ENCODE measurements at regions not wholly inside any gene's neighbourhood (a gene's known extent, or its start where the extent isn't known, plus 50 kb on each side); places are given as distances from the start of the nearest gene placed in this dataset.

DNA sequence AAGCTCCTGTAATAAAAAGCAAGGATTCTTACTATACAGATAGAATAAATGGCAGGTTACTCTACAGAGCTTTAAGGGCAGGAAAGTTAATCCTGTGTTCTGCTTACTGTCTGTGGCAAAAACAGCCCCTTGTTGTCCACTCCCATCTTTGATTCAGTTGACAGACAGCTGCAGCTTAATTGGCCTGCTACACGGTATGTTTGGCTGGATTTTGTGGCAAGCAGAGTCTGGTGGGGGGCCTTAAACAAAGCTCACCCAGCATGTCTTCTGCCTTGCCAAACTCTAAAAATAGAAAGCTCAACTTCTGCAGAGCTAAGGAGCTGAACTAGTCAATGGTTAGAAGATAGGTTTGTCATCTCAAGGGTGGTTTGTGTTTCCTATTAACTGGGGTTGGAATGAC lies 407.2 kb downstream of the HLX start:
- peak; percentile 79 for DNase-seq (ENCODE audit: low read depth)

DNA sequence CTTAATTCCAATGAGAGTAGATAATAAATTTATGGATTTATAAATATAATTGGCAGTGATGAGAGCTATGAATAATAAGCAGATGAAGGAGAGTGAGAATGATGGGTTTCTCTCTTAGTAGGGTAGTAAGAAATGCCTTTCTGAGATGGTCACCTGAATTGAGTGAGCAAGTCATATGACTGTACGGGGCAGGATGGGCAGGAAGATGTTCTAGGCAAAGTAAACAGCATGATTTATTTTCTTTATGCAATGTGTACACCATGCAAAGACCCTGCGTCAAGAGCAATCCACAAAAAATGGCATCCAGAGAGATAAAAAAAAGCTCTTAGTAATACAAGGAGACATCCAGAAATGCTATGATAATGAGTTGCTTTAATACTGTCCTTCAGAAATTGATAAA lies 409.9 kb downstream of the HLX start:
- no peak for DNase-seq (ENCODE audit: low read depth)

DNA sequence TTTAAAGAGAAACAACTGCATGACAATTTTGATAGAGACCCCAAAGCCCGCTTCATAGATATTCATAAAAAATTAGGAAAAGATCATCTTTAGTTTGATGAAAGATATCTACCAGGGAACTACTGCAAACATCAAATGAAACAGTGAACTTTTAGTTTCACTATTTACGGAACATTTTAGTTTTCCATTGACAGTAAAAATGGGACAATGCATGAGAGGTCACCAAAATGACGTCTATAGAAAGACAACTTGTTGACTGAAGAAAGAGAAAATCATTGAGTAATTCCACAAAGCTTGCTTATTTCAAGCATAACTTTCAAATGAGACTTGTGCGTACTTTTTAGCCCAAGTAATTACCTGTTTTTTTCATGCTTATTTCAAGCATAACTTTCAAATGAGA lies 411.4 kb downstream of the HLX start:
- DNase-seq (ENCODE audit: low read depth), result no peak

DNA sequence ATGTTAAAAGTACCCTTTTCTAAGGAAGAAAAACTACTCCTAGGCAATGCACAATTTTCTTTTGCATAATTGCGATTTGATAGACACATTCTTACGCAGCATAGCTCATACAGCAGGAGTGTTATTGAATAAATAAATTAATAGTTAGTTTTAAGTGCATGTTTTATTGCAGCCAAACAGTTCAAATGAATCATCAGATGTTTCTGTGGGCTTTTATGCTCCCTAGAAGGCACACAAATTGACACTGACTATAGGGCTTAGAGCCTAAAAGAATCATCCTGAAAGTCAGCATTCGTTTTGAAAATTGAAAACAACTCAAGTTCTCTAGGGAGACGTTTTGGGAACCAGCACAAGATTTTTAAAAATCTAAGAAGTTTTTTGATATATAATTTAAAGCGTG lies 411.9 kb downstream of the HLX start:
- DNase-seq (ENCODE audit: low read depth), result no peak

DNA sequence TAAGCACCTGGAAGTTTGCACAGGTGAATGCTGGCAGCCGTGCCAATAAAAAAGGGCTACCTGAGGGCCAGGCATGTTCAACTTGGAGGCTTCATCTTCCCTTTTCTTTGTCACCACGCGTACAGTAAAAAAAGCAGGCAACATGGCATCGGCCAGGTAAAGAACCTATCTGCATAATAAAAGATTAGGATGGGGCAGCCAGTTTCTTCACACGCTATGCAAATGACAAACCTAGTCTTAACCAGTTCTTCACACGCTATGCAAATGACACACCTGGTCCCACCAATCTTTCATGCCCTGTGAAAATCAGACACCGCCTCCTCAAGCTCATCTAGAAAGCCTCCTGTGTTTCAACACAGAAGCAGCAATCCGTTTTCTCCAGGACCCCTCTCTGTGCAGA lies 413.4 kb downstream of the HLX start:
- no peak for DNase-seq (ENCODE audit: low read depth)

DNA sequence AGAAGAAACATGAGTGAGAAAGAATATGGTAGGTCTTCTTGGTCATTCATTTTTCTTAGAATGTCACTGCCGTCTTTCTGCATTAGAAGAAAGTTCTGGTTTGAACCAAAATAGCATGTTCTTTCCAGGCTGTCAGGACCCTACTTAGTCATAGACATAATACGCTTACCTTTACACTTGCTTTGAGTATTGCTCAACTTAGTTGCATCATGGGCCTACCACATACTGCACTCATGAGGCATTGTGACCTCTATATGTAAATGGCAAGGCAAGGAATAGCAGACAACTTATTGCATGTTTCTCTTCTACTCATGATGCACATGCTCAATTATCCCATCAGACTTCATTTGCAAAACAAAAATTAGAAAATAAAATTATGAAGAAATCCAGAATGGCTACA lies 415.0 kb downstream of the HLX start:
- no peak for DNase-seq (ENCODE audit: low read depth)

DNA sequence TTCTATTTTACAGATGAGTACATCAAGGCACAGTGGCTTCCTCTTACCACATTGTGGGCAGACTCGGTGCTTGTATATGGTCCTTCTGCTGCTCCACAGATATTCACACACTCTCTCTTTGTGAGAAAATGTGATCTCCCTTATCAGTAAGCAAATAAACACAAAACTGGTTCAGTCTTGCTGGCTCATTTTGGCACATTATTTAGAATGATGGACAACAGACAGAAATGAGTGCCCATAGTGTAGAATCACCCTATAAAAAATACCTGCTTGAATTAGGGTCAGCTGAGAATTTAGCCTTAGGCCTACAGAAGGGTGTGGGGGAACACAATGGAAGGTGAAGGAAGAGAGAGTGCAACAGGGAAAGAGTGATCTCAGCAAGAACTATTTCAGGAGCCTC lies 423.1 kb downstream of the HLX start:
- no peak for DNase-seq (ENCODE audit: low read depth)

DNA sequence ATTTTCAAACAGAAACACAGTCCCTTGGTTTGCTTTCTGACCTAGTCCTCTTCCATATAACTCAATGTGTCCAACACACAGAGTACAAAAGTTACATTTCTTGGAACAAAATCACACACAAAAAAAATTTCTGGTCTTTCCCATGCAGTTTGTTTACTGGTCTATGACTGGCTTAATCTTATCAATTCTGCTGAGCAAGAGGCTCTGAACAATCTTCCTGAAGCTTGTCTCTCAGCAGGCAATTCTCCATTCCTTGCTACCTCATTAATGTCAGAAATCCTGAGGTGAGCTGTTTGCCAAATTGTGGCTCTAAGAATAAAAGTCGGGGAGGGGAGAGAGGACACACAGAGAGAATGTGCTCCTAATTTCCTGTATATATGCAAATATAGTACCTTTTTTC lies 423.6 kb downstream of the HLX start:
- DNase-seq (ENCODE audit: low read depth), result no peak

DNA sequence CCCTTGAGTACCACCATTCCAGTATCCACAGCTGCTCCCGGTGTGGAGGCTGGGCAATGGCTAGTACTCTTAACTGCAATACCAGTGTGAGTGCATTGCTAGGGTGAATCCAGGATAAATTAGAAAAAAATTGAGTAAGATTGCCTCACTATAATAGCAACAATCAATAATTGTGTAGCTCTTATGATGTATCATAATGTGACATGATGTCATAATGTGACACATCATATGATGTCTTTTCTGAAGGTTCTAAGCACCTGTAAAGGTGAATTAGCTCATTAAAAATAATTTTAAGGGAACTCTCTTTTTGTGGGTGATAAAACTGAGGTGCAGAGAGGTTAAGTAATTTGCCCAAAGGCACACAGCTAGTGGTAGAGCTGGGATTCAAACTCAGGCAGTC lies 424.4 kb downstream of the HLX start:
- no peak for DNase-seq (ENCODE audit: low read depth)

DNA sequence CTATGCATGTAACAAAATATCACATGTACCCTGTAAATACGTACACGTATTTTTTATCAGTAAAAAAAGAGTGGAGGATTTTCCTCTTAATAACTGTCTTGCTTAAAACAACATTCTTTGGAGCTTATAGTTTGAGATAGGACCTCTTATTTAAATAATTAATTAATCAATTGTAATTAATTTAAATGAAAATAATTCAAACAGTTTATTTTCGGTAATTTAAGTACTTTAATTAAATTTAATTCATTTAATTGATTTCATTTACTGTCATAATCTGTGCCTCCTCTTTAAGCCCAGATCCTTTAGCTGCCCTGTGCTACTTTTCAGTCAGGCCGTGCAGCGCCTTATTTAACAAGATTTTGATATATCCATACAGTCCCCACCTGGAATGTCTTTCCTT lies 427.0 kb downstream of the HLX start:
- DNase-seq (ENCODE audit: low read depth), result no peak

DNA sequence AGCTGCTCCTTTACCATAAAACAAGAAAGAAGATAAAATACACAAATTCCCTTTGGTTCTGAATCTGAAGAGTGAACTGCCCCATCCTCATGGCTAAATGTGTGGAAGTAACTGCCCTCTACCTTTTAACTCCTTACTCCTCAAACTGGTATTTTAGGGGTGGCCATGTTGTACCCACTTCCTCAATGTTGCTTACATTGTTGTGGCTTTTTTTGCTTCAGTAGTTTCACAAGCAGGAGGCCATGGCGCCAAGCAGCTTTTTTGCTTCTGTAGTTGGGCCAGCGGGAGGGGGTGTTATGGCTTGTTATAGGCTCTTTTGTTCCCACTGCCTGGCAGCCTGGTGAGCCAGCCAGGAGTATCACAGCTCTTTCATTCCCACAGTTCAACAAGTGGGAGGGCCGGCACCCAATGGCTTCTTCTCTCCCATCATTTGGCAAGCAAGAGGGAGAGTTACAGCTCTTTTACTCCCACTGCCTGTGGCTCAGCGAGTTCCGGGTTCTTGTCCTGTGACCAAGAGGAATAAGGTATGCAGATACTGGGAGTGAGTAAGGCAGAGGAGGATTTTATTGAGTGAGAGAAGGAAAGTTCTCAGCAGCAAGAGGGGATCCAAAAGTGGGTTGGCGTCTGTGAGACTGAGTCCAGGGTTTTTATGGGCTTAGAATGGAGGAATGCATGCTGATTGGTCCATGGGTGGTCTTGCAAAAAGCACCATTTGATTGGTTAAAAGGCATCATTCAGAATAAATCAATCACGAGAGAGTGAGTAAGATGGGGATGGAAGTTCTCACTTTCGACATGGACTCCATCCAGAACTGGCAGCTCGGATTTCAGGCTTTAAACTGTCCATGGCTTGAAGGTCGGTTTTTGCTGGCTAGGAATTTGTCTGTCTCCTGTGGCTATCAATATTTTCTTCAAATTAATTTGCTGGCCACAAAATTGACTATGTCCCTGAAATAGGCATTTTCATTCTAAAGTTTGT lies 429.6 kb downstream of the HLX start:
- DNase-seq (ENCODE audit: low read depth), result no peak

DNA sequence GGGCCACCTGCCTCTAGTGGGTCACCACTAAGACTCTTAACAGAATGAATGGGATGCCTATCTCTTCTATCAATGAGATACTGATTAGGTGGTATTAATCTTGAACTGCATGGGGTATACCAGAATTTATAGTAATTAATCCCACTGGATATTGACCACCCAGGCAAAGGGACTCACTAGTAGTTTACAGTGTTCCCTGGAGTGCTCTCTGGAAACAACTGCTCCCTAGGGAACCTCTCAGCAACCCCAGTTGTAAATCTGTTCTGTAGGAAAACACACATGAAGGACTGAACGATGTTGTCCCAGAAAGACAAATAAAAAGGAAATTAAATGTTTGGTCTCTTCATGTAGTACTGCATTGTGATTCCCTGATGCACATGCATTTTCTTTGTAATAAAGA lies 430.5 kb downstream of the HLX start:
- DNase-seq (ENCODE audit: low read depth), result peak; percentile 17

DNA sequence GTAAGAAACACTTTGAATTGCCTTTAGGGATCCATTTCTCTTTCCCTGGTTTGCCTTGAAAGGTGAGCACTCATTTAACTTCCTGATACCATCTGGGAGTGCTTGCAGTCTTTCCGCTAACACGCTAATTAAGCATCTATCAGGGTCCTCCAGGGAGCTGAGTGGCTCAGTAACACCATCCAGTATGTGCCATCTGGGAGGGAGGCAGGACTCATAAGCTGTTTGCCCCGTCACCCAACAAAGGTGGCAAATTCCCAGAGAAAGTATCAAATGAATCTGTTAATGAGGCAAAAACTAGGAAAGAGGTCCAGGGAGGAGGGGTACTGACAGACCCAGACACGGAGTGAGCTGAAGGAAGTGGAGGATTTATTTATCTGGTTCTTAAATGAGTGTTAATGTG lies 430.9 kb downstream of the HLX start:
- DNase-seq (ENCODE audit: low read depth), result no peak

DNA sequence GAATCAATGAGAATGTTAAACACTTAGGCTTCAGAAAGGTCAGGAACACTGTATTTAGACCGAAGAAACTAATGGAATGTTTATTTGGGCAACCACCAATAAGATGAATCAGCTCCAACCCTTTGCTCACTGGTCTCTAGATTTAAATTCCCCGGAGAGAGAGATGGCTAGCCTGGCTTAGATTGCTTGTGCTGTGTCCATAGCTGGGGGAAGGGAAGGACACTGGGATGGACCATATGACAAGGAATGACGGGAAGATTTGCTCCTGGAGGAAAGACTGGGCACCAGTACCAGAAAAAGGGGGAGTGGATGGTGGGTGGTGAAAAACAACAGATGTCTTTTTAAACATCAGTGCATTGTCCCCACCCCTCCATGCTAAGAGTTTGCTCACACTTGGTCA lies 426.6 kb downstream of the DUSP10 start:
- peak; percentile 64 for DNase-seq (ENCODE audit: low read depth)

DNA sequence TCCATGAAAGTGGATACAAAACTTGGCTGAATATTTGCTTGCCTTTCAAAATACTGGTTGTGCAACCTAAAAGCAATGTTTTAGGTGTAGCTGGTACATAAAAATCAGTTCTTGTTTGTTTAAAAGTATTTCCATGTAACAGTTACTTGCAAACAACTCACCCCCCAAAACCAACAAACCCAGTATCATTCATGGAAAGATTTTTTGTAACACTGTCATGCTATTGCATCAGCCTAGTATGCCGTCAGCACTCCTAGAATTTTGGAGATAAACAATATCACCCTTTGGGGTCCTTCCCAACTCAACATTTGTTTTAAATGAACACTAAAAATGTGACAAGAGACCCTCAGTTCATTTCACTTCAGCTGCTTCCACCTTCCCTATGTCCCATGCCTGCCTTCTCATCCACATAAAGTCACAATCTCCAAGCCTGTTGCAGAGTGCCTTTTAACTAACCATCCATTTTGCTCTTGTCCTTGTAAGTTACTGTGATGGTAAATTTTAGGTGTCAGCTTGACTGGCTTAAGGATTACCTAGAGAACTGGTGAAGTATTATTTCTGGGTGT lies 425.3 kb downstream of the DUSP10 start:
- DNase-seq (ENCODE audit: low read depth), result peak; percentile 24

DNA sequence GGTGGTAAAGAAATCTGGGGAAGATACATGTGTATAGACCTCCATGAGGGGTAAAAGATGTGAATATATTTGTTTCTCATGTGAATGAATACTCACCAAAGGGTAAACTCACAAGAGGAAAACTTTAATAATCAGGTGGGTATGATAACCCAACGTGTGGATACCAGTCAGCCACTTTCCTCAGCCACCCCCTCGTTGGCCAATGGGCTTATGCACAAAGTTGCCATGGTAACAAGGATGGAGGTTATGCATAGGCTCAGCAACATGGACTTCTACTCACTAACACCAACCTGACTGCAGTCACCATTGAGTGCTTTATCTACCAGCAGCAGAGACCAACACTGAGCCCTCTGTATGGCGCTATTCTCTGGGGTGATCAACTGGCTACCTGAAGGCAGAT lies 424.4 kb downstream of the DUSP10 start:
- no peak for DNase-seq (ENCODE audit: low read depth)

DNA sequence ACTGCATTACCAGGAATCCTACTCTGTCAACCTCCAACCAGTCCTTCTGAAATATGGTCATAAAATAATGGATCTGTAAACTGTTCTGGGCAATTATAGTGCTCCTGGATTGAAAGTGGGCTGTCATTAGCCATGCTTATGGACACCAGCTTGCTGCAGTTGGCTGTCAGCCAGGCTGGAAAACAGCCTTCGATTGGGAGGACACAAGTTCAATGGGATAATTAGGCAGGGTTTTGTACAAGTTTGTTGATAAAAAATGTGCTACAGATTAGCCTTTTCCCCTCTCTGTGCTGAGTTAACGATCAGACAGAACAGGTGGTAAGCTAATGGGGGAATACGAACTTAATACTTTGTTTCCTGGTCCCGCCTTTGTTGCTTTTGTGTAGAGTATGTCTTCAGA lies 413.9 kb downstream of the DUSP10 start:
- peak; percentile 42 for DNase-seq (ENCODE audit: low read depth)

DNA sequence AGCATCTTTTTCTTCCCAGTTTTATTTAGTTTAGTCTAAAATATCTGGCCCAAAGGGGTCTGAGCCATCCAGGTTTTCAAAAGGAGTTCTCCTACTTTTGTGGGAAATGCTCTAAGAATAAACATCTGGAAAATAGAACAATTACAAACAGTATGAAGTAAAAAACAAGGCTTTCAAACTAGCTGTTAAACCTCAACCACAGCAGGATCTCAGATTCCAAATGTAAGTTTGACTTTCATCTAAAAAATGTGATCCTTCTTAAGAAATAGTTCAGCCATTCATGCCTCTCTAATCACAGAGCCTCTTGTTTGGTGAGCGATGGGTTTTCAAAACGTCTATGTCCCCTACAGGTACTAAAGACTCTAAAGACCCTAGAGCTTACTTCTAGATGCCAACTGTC lies 413.5 kb downstream of the DUSP10 start:
- peak; percentile 26 for DNase-seq (ENCODE audit: low read depth)

DNA sequence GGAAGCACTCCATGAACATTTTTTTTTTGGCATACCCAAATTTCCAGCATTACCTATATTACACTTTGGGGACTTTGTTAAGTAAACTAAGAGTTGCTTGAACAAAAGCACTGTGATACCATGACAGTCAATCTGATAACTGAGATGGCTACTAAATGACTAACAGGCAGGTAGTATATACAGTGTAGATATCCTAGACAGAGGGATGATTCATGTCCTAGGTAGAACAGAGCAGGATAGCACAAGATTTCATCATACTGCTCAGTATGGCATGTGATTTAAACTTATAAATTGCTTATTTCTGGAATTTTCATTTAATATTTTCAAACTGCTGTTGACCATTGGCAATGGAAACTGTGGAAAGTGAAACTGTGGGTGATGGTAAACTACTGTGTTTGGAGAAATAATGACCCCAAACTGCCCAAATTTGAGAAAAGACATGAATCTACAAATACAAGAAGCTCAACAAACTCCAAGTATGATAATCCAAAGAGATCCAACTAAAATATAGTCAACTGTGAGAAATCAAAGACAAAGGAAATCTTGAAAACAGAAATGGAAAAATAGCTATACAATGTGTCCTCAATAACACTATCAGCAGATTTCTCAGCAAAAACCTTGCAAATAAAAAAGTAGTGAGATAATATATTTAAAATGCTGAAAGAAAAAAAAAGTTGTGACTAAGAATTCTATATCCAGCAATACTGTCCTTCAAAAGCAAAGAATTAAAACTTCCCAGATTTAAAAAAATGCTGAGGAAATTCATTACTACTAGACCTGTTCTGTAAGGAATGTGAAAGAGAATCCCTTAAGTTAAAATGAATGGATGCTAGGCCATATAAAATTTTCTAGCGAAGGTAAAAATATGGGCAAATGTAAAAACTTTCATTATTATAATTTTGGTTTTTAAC lies 410.4 kb downstream of the DUSP10 start:
- no peak for DNase-seq (ENCODE audit: low read depth)

DNA sequence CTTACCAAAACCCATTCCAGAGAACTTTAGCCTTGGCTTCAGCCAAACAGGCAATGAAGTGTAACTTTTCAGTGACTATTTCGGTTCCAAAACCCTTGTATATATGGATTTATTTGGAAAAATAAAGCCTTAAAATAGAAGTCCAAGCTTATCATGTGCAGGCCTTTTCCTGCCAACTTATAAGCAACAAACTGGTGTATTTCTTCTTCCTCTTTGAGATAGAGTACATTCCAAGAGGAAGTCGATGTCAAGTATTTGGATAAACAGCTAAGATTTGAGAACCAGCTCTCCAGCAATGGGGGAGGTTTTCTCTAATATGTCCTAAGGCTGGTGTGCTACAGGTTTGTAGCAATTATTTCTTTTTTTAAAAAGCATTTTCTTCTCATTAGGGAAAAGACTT lies 407.8 kb downstream of the DUSP10 start:
- DNase-seq (ENCODE audit: low read depth), result no peak

DNA sequence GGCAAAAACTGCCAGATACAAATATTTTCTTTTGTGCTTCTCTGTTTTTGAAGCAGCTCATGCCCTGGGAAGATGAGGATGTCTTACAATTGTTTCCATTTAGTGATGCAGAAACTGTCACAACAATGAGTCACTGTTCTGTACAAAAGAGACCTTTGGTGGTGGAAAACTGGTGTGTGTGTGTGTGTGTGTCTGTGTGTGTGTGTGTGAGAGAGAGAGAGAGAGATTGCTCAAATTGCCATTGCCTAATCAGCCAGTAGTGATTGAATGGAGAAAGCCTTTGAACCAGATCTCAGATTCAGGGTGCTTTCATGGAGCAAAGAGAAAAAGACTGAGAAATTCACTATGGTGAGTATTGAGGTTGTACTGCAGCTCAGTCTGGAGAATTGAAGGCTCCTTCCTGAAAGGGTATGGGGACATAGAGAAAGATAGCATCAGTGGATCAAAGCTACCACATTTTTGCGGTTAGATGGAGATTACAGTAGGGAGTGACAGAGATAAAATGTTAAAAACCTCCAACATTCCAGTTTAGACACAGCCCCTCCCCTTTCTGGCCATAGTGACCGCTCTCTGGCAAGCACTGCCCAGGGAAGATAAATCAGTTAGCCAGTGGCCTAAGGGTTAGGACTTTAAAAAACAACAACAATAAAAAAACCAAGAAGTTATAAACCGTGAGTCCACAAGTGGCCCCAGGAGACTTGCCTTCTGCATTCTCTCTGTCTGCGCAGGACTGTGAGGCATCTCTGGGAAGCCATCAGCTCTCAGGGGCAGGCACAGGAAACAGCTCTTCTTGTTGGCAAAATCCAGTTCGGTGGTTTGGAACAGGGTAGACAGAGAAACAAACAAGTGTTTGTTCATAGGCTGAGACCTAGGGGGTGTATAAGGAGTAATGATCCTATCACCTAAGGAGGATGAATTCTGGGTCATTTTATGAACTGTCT lies 406.5 kb downstream of the DUSP10 start:
- DNase-seq (ENCODE audit: low read depth), result peak; percentile 86

All from myocyte (in vitro differentiated cells).